ENCODE measurements at regions not wholly inside any gene's neighbourhood (a gene's known extent, or its start where the extent isn't known, plus 50 kb on each side); places are given as distances from the start of the nearest gene placed in this dataset.

GRCh38 chr7:114279901-114280300, 134.7 kb upstream of the FOXP2 start:
- no peak for DNase-seq (ENCODE audit: low spot score)
- no peak for TF ChIP-seq TAF1 (conservative IDR thresholded peaks at IDR 0.05)
- no peak for TF ChIP-seq JUND (IDR thresholded peaks at IDR 0.05)
- no peak for TF ChIP-seq HNF4A (conservative IDR thresholded peaks at IDR 0.05)
- H3K27ac ChIP-seq (ENCODE audit: low read depth in 1 of 2, low read length in 2 of 2) = no peak overlapping the region
- H3K27me3 ChIP-seq (ENCODE audit: control insufficient read depth in 4 of 4, insufficient read depth in 4 of 4, low read length in 3 of 4) = no peaks in the 10 kb centered on the region
- no peak overlapping the region for H3K9ac ChIP-seq (ENCODE audit: low read depth in 1 of 2, low read length in 2 of 2)
- WGBS = 98% methylated on average over 1 of the region's 1 CpG
- H3K36me3 ChIP-seq (ENCODE audit: control insufficient read depth in 4 of 4, insufficient read depth in 3 of 4, low read depth in 1 of 4, low read length in 3 of 4) = no peaks in the 10 kb centered on the region
- H3K9me3 ChIP-seq (ENCODE audit: control insufficient read depth in 4 of 4, low read length in 3 of 4) = no peaks in the 10 kb centered on the region
- no peak overlapping the region for H3K4me3 ChIP-seq (ENCODE audit: low read depth in 1 of 3, low read length in 3 of 3)
- H3K4me1 ChIP-seq (ENCODE audit: control insufficient read depth in 4 of 4, insufficient read depth in 4 of 4, low read length in 3 of 4) = no peaks in the 10 kb centered on the region

- no peak for DNase-seq (ENCODE audit: low spot score)
- H3K9me3 ChIP-seq (ENCODE audit: control insufficient read depth in 4 of 4, low read length in 3 of 4) = no peaks in the 10 kb centered on the region
- no peak overlapping the region for H3K9ac ChIP-seq (ENCODE audit: low read depth in 1 of 2, low read length in 2 of 2)
- no peaks in the 10 kb centered on the region for H3K27me3 ChIP-seq (ENCODE audit: control insufficient read depth in 4 of 4, insufficient read depth in 4 of 4, low read length in 3 of 4)
- WGBS = 99% methylated on average over 1 of the region's 1 CpG
- no peak for TF ChIP-seq NR2F2 (IDR thresholded peaks at IDR 0.05)
- no peak for TF ChIP-seq FOXA1 (IDR thresholded peaks at IDR 0.05)
- no peak for TF ChIP-seq CTCF (IDR thresholded peaks at IDR 0.05; ENCODE audit: low read depth, low read length, missing input control)
- TF ChIP-seq HNF4G (IDR thresholded peaks at IDR 0.05) = no peak
- TF ChIP-seq MAX (IDR thresholded peaks at IDR 0.05) = no peak
- TF ChIP-seq ZBTB33 (IDR thresholded peaks at IDR 0.05) = no peak
- no peak for TF ChIP-seq ATF3 (IDR thresholded peaks at IDR 0.05)
- no peak for TF ChIP-seq JUND (IDR thresholded peaks at IDR 0.05)
- TF ChIP-seq RAD21 (IDR thresholded peaks at IDR 0.05) = no peak
- no peak for TF ChIP-seq YY1 (IDR thresholded peaks at IDR 0.05)
- TF ChIP-seq HNF4A (conservative IDR thresholded peaks at IDR 0.05) = no peak
- TF ChIP-seq EGR1 (IDR thresholded peaks at IDR 0.05; ENCODE audit: low read depth in 2 of 2) = no peak
- H3K36me3 ChIP-seq (ENCODE audit: control insufficient read depth in 4 of 4, insufficient read depth in 3 of 4, low read depth in 1 of 4, low read length in 3 of 4) = no peaks in the 10 kb centered on the region
- no peak overlapping the region for H3K4me3 ChIP-seq (ENCODE audit: low read depth in 1 of 3, low read length in 3 of 3)
- H3K4me1 ChIP-seq (ENCODE audit: control insufficient read depth in 4 of 4, insufficient read depth in 4 of 4, low read length in 3 of 4) = peaks cover 0 to 6% (median 1%) of the 10 kb centered on the region in 4 donors
- H3K27ac ChIP-seq (ENCODE audit: low read depth in 1 of 2, low read length in 2 of 2) = no peak overlapping the region
Observed at GRCh38 chr7:114273218-114273617, 141.4 kb upstream of the FOXP2 start.

- no peaks in the 10 kb centered on the region for H3K9me3 ChIP-seq (ENCODE audit: control insufficient read depth in 4 of 4, low read length in 3 of 4)
- no peaks in the 10 kb centered on the region for H3K27me3 ChIP-seq (ENCODE audit: control insufficient read depth in 4 of 4, insufficient read depth in 4 of 4, low read length in 3 of 4)
- H3K4me3 ChIP-seq (ENCODE audit: low read depth in 1 of 3, low read length in 3 of 3) = no peak overlapping the region
- H3K27ac ChIP-seq (ENCODE audit: low read depth in 1 of 2, low read length in 2 of 2) = no peak overlapping the region
- H3K9ac ChIP-seq (ENCODE audit: low read depth in 1 of 2, low read length in 2 of 2) = no peak overlapping the region
- no peak for DNase-seq (ENCODE audit: low spot score)
- TF ChIP-seq NR2F2 (IDR thresholded peaks at IDR 0.05) (no peak), CTCF (IDR thresholded peaks at IDR 0.05; ENCODE audit: low read depth, low read length, missing input control) (no peak), YY1 (IDR thresholded peaks at IDR 0.05) (no peak), TAF1 (conservative IDR thresholded peaks at IDR 0.05) (no peak), FOXA1 (IDR thresholded peaks at IDR 0.05) (no peak), RXRA (IDR thresholded peaks at IDR 0.05) (no peak), FOXA2 (IDR thresholded peaks at IDR 0.05) (no peak), REST (IDR thresholded peaks at IDR 0.05) (no peak), MAX (IDR thresholded peaks at IDR 0.05) (no peak), HNF4G (IDR thresholded peaks at IDR 0.05) (no peak), HNF4A (conservative IDR thresholded peaks at IDR 0.05) (no peak)
- H3K4me1 ChIP-seq (ENCODE audit: control insufficient read depth in 4 of 4, insufficient read depth in 4 of 4, low read length in 3 of 4) = peaks cover 0 to 6% (median 1%) of the 10 kb centered on the region in 4 donors
- WGBS = 19% methylated on average over 1 of the region's 1 CpG
- H3K36me3 ChIP-seq (ENCODE audit: control insufficient read depth in 4 of 4, insufficient read depth in 3 of 4, low read depth in 1 of 4, low read length in 3 of 4) = no peaks in the 10 kb centered on the region
Observed at GRCh38 chr7:114269714-114270113, 144.9 kb upstream of the FOXP2 start.

Data from liver (tissue), 8 donors.